ENCODE measurements at regions not wholly inside any gene's neighbourhood (a gene's known extent, or its start where the extent isn't known, plus 50 kb on each side); places are given as distances from the start of the nearest gene placed in this dataset.
"Not testable (repeated sequence)": the region's sequence is repeated elsewhere in the genome, so short reads cannot be mapped to it uniquely, and the experiment has no call there.

DNA sequence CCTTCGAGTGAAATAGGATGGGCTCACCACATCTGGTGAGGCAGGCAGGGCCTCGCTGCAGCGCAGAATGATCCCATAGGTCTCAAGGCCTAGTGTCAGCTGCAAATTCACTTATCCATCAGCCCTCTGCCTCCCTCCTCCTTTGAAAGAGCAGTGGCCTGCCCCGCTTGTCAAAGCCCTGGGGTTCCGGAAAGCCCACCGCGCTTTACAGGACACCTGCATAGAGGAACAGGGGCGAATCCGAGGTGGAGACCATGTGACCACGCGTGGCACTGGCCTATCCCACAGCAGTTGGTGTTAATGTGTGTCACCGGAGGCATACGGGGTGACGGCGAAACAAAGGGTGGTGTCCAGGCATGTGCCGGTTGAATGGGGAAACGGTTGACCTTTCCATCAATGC lies 104.7 kb upstream of the FOXD4L5 start:
- CTCF ChIA-PET (ENCODE audit: low intra/inter-chr PET ratio, low total read pairs); in situ Hi-C loops (cut with HindIII; ENCODE audit: extremely low pct_ligation_motif_present, low pct_unique_long_range_greater_than_20kb); H3K9me3 ChIP-seq (ENCODE audit: low read length); ATAC-seq; H3K36me3 ChIP-seq (replicated peaks in 1 of 2; ENCODE audit: control insufficient read depth in 1 of 2, insufficient read depth in 2 of 2, low read length in 2 of 2); BruUV-seq (replicated peaks); H2AFZ ChIP-seq (ENCODE audit: low read length); H3K27ac ChIP-seq (ENCODE audit: extremely low read length, insufficient read depth, low read length); H3K4me3 ChIP-seq (replicated peaks in 1 of 3; ENCODE audit: insufficient read depth in 1 of 3, low read depth in 2 of 3, low read length in 3 of 3); H3K27me3 ChIP-seq (ENCODE audit: control insufficient read depth in 1 of 2, insufficient read depth in 2 of 2, low read length in 2 of 2); intact Hi-C loops (cut with micrococcal nuclease; ENCODE audit: unreplicated experiment); POLR2A ChIA-PET; H3K4me2 ChIP-seq (ENCODE audit: low read depth, low read length); DNase-seq (ENCODE audit: low spot score); FAIRE-seq; H3K79me2 ChIP-seq (ENCODE audit: insufficient read depth, low read length); H4K20me1 ChIP-seq (ENCODE audit: insufficient read depth, low read length); H3K4me1 ChIP-seq (ENCODE audit: insufficient read depth, low read length); H3K9ac ChIP-seq (ENCODE audit: insufficient read depth, low read depth, low read length): not testable (repeated sequence)
- WGBS (ENCODE audit: low lambda C conversion rate), result 46% methylated on average over 16 of the region's 17 CpGs

DNA sequence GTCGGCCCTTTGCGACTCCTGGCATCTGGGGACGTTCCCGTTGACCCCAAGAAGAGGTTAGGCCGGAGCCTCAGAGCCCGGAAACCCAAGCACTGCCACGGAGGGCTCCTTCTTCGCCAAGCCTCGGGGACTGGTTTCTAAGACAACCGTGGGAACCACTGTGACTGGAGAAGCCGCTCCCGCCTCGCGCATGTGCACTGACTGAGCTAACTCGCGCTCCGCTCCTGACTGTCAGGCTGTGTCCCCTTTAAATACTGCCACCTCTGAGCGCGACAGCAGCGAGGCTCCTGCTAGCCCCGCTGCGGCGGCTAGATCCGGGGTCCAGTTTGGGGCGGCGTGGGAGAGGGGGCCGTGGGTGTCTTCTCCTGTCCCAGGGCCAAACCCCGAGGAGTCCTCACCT lies 104.2 kb upstream of the FOXD4L5 start:
- in situ Hi-C loops (cut with HindIII; ENCODE audit: extremely low pct_ligation_motif_present, low pct_unique_long_range_greater_than_20kb); H3K9me3 ChIP-seq (ENCODE audit: low read length); ATAC-seq; H4K20me1 ChIP-seq (ENCODE audit: insufficient read depth, low read length); H3K79me2 ChIP-seq (ENCODE audit: insufficient read depth, low read length); H3K27ac ChIP-seq (ENCODE audit: extremely low read length, insufficient read depth, low read length); CTCF ChIA-PET (ENCODE audit: low intra/inter-chr PET ratio, low total read pairs); H2AFZ ChIP-seq (ENCODE audit: low read length); H3K4me2 ChIP-seq (ENCODE audit: low read depth, low read length); intact Hi-C loops (cut with micrococcal nuclease; ENCODE audit: unreplicated experiment); H3K9ac ChIP-seq (ENCODE audit: insufficient read depth, low read depth, low read length); H3K4me1 ChIP-seq (ENCODE audit: insufficient read depth, low read length); H3K4me3 ChIP-seq (replicated peaks in 1 of 3; ENCODE audit: insufficient read depth in 1 of 3, low read depth in 2 of 3, low read length in 3 of 3); H3K36me3 ChIP-seq (replicated peaks in 1 of 2; ENCODE audit: control insufficient read depth in 1 of 2, insufficient read depth in 2 of 2, low read length in 2 of 2); DNase-seq (ENCODE audit: low spot score); FAIRE-seq; BruUV-seq (replicated peaks); H3K27me3 ChIP-seq (ENCODE audit: control insufficient read depth in 1 of 2, insufficient read depth in 2 of 2, low read length in 2 of 2); POLR2A ChIA-PET: not testable (repeated sequence)
- 74% methylated on average over 6 of the region's 28 CpGs for WGBS (ENCODE audit: low lambda C conversion rate)

GRCh38 chr9:65386699-65387098 lies 101.7 kb upstream of the FOXD4L5 start:
- ATAC-seq (peak; percentile 79), DNase-seq (ENCODE audit: low spot score) (peak; percentile 65)
- H2AFZ ChIP-seq (ENCODE audit: low read length); POLR2A ChIA-PET; in situ Hi-C loops (cut with HindIII; ENCODE audit: extremely low pct_ligation_motif_present, low pct_unique_long_range_greater_than_20kb); H3K9ac ChIP-seq (ENCODE audit: insufficient read depth, low read depth, low read length); CTCF ChIA-PET (ENCODE audit: low intra/inter-chr PET ratio, low total read pairs); H4K20me1 ChIP-seq (ENCODE audit: insufficient read depth, low read length); H3K36me3 ChIP-seq (replicated peaks in 1 of 2; ENCODE audit: control insufficient read depth in 1 of 2, insufficient read depth in 2 of 2, low read length in 2 of 2); FAIRE-seq; H3K79me2 ChIP-seq (ENCODE audit: insufficient read depth, low read length); H3K27ac ChIP-seq (ENCODE audit: extremely low read length, insufficient read depth, low read length); H3K27me3 ChIP-seq (ENCODE audit: control insufficient read depth in 1 of 2, insufficient read depth in 2 of 2, low read length in 2 of 2); intact Hi-C loops (cut with micrococcal nuclease; ENCODE audit: unreplicated experiment); H3K4me1 ChIP-seq (ENCODE audit: insufficient read depth, low read length); H3K9me3 ChIP-seq (ENCODE audit: low read length): not testable (repeated sequence)
- TF ChIP-seq POLR2A (IDR thresholded peaks at IDR 0.05; ENCODE audit: insufficient read depth in 1 of 2, low read depth in 2 of 2, low read length in 2 of 2) (0 out of 4 replicates have a peak, but pooled peaks of 1 of the 2 experiments have one; percentile 16), RBFOX2 (IDR thresholded peaks at IDR 0.05; ENCODE audit: low read depth, low read length) (peak; percentile 53; the same call in 1 of the 2 replicates), HNRNPLL (IDR thresholded peaks at IDR 0.05; ENCODE audit: low read depth, low read length, poor library complexity, severe bottlenecking) (peak; percentile 19), YY1 (IDR thresholded peaks at IDR 0.05; ENCODE audit: insufficient read depth, insufficient replicate concordance, low read depth, low read length) (peak; percentile 54)
- H3K4me2 ChIP-seq (ENCODE audit: low read depth, low read length), result 0 out of 2 replicates have a peak overlapping the region, but pooled peaks have one; percentile 39
- H3K4me3 ChIP-seq (replicated peaks in 1 of 3; ENCODE audit: insufficient read depth in 1 of 3, low read depth in 2 of 3, low read length in 3 of 3), result peak overlapping the region; percentile 18 to 52 (median 37); a peak in 4 of 6 replicates
- TSS peak; percentile 99 for BruUV-seq (replicated peaks)
- 54% methylated on average over 26 of the region's 28 CpGs for WGBS (ENCODE audit: low lambda C conversion rate)

GRCh38 chr9:65386191-65386590 lies 101.2 kb upstream of the FOXD4L5 start:
- H3K9me3 ChIP-seq (ENCODE audit: low read length); H3K27ac ChIP-seq (ENCODE audit: extremely low read length, insufficient read depth, low read length); POLR2A ChIA-PET; H3K36me3 ChIP-seq (replicated peaks in 1 of 2; ENCODE audit: control insufficient read depth in 1 of 2, insufficient read depth in 2 of 2, low read length in 2 of 2); H3K79me2 ChIP-seq (ENCODE audit: insufficient read depth, low read length); H4K20me1 ChIP-seq (ENCODE audit: insufficient read depth, low read length); H3K4me1 ChIP-seq (ENCODE audit: insufficient read depth, low read length); BruUV-seq (replicated peaks); FAIRE-seq; H3K9ac ChIP-seq (ENCODE audit: insufficient read depth, low read depth, low read length); H3K27me3 ChIP-seq (ENCODE audit: control insufficient read depth in 1 of 2, insufficient read depth in 2 of 2, low read length in 2 of 2); H2AFZ ChIP-seq (ENCODE audit: low read length); DNase-seq (ENCODE audit: low spot score); ATAC-seq; in situ Hi-C loops (cut with HindIII; ENCODE audit: extremely low pct_ligation_motif_present, low pct_unique_long_range_greater_than_20kb); CTCF ChIA-PET (ENCODE audit: low intra/inter-chr PET ratio, low total read pairs); intact Hi-C loops (cut with micrococcal nuclease; ENCODE audit: unreplicated experiment): not testable (repeated sequence)
- H3K4me3 ChIP-seq (replicated peaks in 1 of 3; ENCODE audit: insufficient read depth in 1 of 3, low read depth in 2 of 3, low read length in 3 of 3), result peak overlapping the region in 1 of 3 experiments; percentile 47; a peak in 2 of 6 replicates
- 47% methylated on average over 17 of the region's 18 CpGs for WGBS (ENCODE audit: low lambda C conversion rate)
- 0 out of 2 replicates have a peak overlapping the region, but pooled peaks have one; percentile 27 for H3K4me2 ChIP-seq (ENCODE audit: low read depth, low read length)

Data from HepG2 (cell line).